HG03097 (cell line): ENCODE measurements at regions not wholly inside any gene's neighbourhood (a gene's known extent, or its start where the extent isn't known, plus 50 kb on each side); places are given as distances from the start of the nearest gene placed in this dataset.
"Not testable (repeated sequence)": the region's sequence is repeated elsewhere in the genome, so short reads cannot be mapped to it uniquely, and the experiment has no call there.

ENCODE experiments used
- ATAC-seq: cut with Tn5 transposase; IDR thresholded peaks from one replicate; pipeline ENCODE4 v1.9.1; 2021; ENCODE audit not compliant: unreplicated experiment, low FRiP score

DNA sequence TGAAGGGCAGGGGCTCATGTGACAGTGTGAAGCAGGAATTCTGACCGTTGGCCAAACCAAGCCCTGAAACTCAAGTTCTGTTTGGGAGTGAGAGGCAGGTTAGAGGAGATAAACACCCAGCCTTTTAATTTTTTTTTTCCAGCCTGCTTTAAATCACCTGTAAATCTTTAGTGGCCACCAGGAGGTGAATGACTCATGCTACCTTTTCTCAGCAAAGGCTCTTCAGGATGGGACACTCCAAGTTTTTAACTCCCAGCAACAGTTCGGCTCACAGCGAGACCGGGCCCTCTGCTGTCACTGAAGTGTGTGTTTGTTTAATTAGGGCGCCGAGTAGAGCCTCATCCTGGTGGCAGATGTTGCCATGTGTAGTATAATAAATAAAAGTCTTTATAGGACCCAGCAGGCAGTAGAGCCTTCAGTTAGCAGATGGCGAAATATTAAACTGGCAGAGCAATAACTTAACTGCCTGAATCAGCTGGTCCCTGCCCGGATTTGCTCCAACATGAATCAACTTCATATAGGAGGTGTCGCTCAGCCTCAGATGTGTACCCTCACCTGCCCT lies 180.3 kb downstream of the NPIPA7 start:
- ATAC-seq = not testable (repeated sequence)

- not testable (repeated sequence) for ATAC-seq
Measured at GRCh38 chr16:16561532-16561931, 182.6 kb downstream of the NPIPA7 start.

DNA sequence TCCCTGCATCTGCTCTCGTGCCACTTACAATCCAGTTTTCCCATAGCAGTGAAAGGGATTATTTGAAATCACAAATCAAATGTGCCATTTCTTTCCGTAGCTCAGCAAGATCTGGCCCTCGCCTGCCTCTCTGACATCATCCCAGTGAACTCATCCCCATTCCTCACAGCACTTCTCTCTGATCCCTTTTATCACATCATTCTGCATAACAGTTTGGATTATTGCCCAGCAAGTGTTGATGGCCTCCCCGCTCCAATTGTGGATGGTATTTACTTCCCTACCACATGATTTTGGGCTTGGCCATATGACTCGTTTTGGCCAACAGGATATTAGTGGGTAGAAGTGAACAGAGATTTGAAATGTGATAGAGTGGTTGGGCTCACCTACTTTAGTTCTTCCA lies 185.0 kb downstream of the NPIPA7 start:
- not testable (repeated sequence) for ATAC-seq

- ATAC-seq = not testable (repeated sequence)
Measured at GRCh38 chr16:16565326-16565725, 186.4 kb downstream of the NPIPA7 start.

DNA sequence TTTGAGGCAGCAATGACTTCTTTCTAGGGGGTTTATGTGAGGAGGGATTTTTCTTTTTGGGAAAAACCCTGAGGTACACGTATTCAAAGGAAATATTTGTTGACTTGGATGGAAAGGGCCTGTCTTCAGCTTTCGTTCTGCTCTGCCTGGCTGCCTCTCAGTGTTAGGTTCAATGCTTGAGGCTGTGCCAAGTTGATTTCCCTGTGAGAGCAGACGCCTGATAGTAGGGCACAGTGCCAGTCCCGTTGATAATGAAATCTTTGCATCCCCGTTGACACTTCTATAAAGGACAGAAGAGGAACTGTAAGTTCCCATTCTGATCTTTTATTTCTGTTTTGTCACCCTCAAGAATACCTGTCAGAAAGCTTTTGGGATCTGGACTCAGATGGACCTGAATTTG lies 191.1 kb downstream of the NPIPA7 start:
- ATAC-seq = not testable (repeated sequence)

DNA sequence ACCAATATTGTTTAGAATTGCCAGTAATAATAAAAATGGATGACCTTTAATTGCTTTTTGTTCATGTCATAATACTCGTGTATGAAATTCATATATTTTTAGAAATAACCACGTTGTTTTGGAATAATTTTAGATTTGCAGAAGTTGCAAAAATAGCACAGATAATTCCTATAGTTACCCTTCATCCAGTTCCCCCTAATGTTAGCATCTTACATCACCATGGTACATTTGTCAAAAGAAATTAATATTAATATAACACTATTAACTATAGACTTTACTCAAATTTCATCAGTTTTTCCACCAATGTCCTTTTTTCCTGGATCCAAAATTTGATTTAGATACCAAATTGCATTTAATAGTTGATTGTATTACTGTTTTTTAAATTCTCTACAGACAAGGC lies 191.9 kb downstream of the NPIPA7 start:
- ATAC-seq = not testable (repeated sequence)

DNA sequence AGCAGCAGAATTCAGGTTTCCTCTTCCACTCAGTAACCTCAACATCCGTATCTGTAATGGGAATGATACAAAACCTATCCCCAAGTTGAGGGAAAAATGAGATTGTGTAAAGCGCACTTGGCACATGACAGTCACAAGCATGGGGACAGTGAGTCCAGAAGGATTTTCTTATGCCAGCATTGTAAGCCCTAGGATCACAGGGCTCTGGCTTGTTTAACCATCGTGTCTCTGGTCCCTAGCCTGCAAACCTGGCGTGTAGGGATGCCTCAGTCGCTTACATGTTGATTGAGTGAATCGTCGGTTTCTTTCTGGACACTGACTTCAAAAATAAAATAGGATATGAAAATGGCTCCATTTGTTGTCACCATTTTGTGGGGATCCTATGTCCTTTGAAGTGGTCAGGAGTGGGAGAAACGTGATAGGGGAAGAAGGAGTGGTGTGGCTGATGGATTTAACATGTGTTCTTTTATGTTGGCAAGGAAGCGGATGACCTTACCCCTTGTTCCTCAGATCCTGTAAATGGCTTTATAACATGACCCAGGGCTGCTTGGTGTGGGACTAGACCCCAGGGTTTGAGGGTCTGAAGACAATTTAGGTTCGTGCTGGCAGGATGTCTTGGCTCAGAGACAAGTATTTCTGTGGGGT lies 193.3 kb downstream of the NPIPA7 start:
- ATAC-seq = not testable (repeated sequence)

GRCh38 chr16:16577062-16577461 lies 198.1 kb downstream of the NPIPA7 start:
- ATAC-seq = not testable (repeated sequence)

GRCh38 chr16:16578701-16579100 lies 199.8 kb downstream of the NPIPA7 start:
- no peak for ATAC-seq

DNA sequence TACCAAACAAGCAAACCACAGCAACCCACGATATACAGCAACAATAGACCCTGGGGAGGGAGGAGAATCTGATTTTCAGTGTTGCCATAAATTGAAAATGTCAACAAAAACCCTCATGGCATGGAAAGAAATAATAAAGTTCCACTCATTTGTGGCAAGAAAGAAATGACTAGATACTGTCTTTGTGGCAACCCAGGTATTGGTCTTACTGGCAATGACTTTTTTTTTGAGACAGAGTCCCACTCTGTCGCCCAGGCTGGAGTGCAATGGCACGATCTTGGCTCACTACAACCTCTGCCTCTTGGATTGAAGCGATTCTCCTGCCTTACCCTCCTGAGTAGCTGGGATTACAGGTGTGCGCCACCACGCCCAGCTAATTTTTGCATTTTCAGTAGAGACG lies 204.0 kb downstream of the NPIPA7 start:
- ATAC-seq = not testable (repeated sequence)

DNA sequence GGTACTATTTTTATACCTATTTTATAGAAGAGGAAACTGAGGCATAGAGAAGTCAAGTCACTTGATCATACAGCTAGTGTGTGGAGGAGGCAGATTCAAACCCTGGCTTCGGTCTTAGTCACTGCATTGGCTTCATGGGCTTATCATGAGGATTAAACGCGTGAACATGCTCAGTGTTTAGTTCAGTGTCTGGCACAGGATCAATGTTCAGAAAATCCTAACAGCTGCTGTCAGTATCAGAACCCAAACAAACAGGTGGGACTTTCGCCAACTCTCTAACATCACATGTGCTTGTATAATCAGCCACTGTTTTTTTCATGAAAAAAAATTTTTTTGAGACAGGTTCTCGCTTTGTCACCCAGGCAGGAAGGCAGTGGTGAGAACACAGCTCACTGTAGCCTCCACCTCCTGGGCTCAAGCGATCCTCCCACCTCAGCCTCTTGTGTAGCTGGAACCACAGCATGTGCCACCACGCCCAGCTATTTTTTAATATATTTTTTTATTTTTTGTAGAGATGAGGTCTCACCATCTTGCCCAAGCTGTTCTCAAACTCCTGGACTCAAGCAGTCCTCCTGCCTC lies 207.2 kb downstream of the NPIPA7 start:
- ATAC-seq = not testable (repeated sequence)

DNA sequence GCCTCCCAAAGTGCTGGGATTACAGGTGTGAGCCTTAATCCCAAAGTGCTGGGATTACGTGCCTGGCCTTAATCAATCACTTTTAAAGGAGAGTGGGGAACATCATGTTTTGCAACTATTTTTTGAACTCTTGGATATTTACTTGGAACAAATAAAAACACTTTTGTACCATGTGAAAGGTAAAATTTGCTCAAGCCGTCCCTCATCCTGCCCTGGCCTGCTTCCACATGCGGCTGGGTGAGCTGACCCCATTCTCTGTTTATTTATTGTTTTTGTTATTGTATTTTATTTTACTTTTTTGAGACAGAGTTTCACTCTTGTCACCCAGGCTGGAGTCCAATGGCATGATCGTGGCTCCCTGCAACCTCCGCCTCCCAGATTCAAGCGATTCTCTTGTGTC lies 208.0 kb downstream of the NPIPA7 start:
- ATAC-seq = not testable (repeated sequence)

DNA sequence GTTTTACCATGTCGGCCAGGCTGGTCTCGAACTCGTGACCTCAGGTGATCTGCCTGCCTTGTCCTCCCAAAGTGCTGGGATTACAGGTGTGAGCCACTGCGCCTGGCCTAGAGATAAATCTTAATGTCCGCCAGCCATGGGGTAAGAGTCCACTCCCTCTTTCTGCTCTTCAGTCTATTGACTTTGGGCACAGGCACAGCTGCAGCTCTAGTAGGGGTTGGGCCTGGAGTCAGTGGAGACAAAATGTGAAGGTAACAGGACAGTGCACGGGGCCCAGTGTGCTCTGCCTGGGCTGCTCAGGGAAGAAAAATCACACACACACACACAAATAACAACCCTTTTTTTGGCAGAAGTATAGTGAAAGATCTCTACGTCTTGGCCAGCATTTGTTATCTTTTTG lies 209.5 kb downstream of the NPIPA7 start:
- not testable (repeated sequence) for ATAC-seq

DNA sequence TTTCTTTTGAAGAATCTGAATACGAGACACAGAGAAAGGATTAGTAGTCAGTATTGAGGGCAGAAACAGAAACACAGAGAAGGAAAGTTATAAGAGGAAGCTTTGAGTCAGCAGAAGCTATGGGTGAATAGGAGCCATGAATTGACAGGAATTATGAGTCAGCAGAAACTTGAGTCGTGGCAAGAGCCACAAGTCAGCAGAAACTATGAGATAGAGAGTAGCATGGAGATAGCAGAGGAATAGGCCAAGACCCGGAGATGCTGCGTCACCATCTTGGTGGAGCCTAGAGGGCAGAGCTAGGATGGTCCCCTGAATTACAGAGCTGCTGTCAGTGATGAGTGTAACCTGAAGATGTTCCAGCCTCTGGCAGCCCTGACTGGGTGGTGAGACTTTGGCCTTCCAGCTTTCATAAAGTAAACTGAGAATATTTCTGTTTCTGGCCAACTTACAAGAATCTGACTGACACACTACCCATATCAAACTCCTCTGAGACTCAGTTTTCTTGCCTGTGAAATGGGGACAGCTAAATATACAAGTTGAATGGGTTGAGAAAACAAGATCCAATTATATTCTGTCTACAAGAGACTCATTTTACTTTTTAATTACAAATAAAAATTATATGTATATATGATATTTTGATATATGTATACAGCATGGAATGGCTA lies 211.8 kb downstream of the NPIPA7 start:
- ATAC-seq = not testable (repeated sequence)

DNA sequence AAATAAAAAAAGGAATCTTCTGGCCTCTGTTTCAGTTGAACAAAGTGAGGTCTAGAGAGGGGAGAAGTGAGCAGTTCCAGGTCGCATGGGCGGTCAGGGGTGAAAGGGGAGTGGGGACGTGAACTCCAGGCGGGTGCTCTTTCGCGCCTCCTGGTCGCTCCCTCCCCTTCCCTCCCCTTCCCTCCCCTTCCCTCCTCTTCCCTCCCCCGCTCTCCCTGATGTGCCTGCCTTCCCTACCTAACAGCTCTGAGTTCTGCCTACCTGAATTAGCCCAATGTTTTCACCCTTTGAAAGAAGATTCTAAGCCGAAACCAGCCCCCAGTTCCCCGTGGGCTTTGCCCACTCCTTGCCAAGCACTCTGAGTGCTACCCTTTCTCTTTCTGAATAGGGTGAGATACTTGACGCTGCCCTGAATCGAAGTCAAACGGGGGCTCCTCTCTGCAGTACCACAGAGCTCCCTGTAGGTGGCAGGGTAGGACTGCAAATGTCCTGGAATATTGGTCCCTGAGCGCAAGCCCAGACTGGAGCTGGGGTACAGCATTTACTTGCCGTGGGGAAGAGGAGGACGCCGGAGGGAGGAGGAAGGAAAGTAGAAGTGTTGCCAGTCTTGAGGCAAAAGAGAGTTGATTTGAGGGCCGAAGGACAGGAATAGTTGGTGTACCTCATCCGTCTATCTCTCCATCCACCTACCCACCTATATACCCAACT lies 214.4 kb downstream of the NPIPA7 start:
- peak; percentile 47 for ATAC-seq

GRCh38 chr16:16595029-16595718 lies 216.2 kb downstream of the NPIPA7 start:
- peak; percentile 41 for ATAC-seq

- ATAC-seq = not testable (repeated sequence)
Measured at GRCh38 chr16:16601239-16601638, 222.3 kb downstream of the NPIPA7 start.

DNA sequence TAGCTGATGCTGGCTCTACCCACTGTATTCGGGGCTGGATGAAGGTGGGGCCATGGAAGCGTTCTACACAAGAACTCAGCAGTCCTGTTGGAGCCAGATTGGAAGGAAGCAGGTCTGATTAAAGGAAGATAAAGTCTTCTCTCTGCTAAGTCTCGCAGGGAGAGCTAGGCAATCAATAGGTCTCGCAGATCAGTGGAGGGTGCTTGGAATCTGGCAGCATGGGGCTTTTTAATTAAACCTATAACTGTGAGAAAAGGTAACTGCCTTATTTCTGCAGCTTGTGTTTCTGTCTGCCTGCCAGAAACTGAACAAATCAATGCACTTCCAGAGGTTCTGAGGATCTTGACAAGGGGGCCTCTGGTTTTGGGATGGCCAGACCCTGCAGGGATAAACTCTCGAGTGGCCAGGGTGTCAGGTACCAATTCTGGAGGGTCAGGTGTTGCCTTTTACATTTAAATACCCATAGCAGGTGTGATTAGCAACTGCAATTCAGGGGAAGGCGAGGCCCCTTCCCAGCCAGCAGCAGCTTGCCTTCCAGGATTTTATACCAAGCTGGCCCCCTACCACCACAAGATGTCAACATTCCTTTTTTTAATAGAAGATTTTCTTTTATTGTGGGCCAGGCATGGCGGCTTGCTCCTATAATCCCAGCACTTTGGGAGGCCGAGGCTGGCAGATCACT lies 228.6 kb downstream of the NPIPA7 start:
- ATAC-seq = not testable (repeated sequence)

GRCh38 chr16:16609627-16610026 lies 230.7 kb downstream of the NPIPA7 start:
- ATAC-seq = not testable (repeated sequence)
